Right cardiac atrium (tissue), 5 donors: ENCODE measurements at regions not wholly inside any gene's neighbourhood (a gene's known extent, or its start where the extent isn't known, plus 50 kb on each side); places are given as distances from the start of the nearest gene placed in this dataset.

Experiments
- ATAC-seq, 2 donors: fragments of 200-7000 bp; cut with Tn5 transposase; one replicate each; pipeline versions ENCODE4 v1.8.0 to v1.9.1; 2020; ENCODE audit warnings: moderate library complexity in 2 of 2, mild to moderate bottlenecking in 1 of 2
- DNase-seq, 3 donors: peaks; one replicate each; pipeline ENCODE4 v3.0.0-alpha.2; 2020
- H3K27ac ChIP-seq: one replicate; pipeline ENCODE4 v1.5.1; 2013; ENCODE audit warnings: mild to moderate bottlenecking, low read length, control low read depth, moderate library complexity
- H3K27me3 ChIP-seq: one replicate; pipeline ENCODE4 v1.6.1; 2013; ENCODE audit not compliant: control insufficient read depth, insufficient read depth
- H3K4me1 ChIP-seq: one replicate; pipeline ENCODE4 v1.6.1; 2013; ENCODE audit warnings: low read length; ENCODE audit not compliant: control insufficient read depth, insufficient read depth
- H3K4me3 ChIP-seq: one replicate; pipeline ENCODE4 v1.5.1; 2013; ENCODE audit warnings: low read length, control low read depth
- H3K9me3 ChIP-seq: one replicate; pipeline ENCODE4 v1.6.1; 2013; ENCODE audit warnings: low read length; ENCODE audit not compliant: control insufficient read depth
- WGBS: extraction: QIAGEN DNeasy Blood & Tissue Kit; methylation state at CpG from one replicate; pipeline ENCODE4 v1.1.7; 2013; 5-methylcytosine and 5-hydroxymethylcytosine counted together
- intact Hi-C, 4 donors: fragments of 100-400 bp; cut with DNase I; formaldehyde crosslinking; loops; one replicate each; pipeline versions ENCODE4 v1.11.0 to v1.14.0; 2022 to 2023
- donor health status: healthy with polysubstance abuse.
- donor health status: DM: no; HTN: yes; CAD: no.
- donor health status: DM: no; HTN: no; CAD: no.
- donor health status: DM: no; HTN: yes; CAD: no; lungs with severe emphysema.
- donor health status: DM: yes; HTN: yes; CAD: no.

GRCh38 chrX:39839371-39839770 lies 258.4 kb downstream of the BCOR start:
- Histone ChIP-seq H3K4me3 (no peak overlapping the region), H3K9me3 (no peaks in the 10 kb centered on the region), H3K4me1 (no peaks in the 10 kb centered on the region), H3K27ac (no peak overlapping the region), H3K27me3 (no peaks in the 10 kb centered on the region)
- DNase-seq (no peak), ATAC-seq (no peak)
- intact Hi-C loops: no loop called here
- WGBS: 80% methylated on average over 6 of the region's 6 CpGs

- Histone ChIP-seq H3K4me3 (no peak overlapping the region), H3K27ac (no peak overlapping the region), H3K9me3 (no peaks in the 10 kb centered on the region), H3K4me1 (no peaks in the 10 kb centered on the region), H3K27me3 (no peaks in the 10 kb centered on the region)
- 97% methylated on average over 14 of the region's 14 CpGs for WGBS
- ATAC-seq (no peak), DNase-seq (no peak)
- intact Hi-C loops: no loop called here
Measured at GRCh38 chrX:39840133-39840532, 257.6 kb downstream of the BCOR start.

- DNase-seq: no peak
- 73% methylated on average over 20 of the region's 20 CpGs for WGBS
- Histone ChIP-seq H3K27me3 (no peaks in the 10 kb centered on the region), H3K4me3 (no peak overlapping the region), H3K9me3 (no peaks in the 10 kb centered on the region), H3K4me1 (no peaks in the 10 kb centered on the region), H3K27ac (no peak overlapping the region)
- no peak for ATAC-seq
- intact Hi-C loops: no loop called here
Measured at GRCh38 chrX:39840581-39841093, 257.1 kb downstream of the BCOR start.

- Histone ChIP-seq H3K4me3 (no peak overlapping the region), H3K27ac (no peak overlapping the region), H3K9me3 (no peaks in the 10 kb centered on the region), H3K27me3 (no peaks in the 10 kb centered on the region), H3K4me1 (no peaks in the 10 kb centered on the region)
- intact Hi-C loops: no loop called here
- ATAC-seq: no peak
- DNase-seq: no peak
- 84% methylated on average over 6 of the region's 6 CpGs for WGBS
Measured at GRCh38 chrX:39841604-39842003, 256.2 kb downstream of the BCOR start.

- Histone ChIP-seq H3K4me1 (no peaks in the 10 kb centered on the region), H3K9me3 (no peaks in the 10 kb centered on the region), H3K27ac (no peak overlapping the region), H3K27me3 (no peaks in the 10 kb centered on the region), H3K4me3 (no peak overlapping the region)
- no peak for DNase-seq
- WGBS: 97% methylated on average over 10 of the region's 10 CpGs
- ATAC-seq: no peak
- intact Hi-C loops: no loop called here
Measured at GRCh38 chrX:39842281-39842973, 255.3 kb downstream of the BCOR start.

- Histone ChIP-seq H3K27me3 (no peaks in the 10 kb centered on the region), H3K4me3 (no peak overlapping the region), H3K9me3 (no peaks in the 10 kb centered on the region), H3K27ac (no peak overlapping the region), H3K4me1 (no peaks in the 10 kb centered on the region)
- DNase-seq: no peak
- 63% methylated on average over 4 of the region's 4 CpGs for WGBS
- intact Hi-C loops: no loop called here
- ATAC-seq: no peak
Measured at GRCh38 chrX:39843318-39843717, 254.4 kb downstream of the BCOR start.

GRCh38 chrX:39845233-39845632 lies 252.5 kb downstream of the BCOR start:
- no peak overlapping the region for H3K4me3 ChIP-seq
- H3K27me3 ChIP-seq: no peaks in the 10 kb centered on the region
- WGBS: 88% methylated on average over 9 of the region's 9 CpGs
- no peaks in the 10 kb centered on the region for H3K9me3 ChIP-seq
- ATAC-seq (no peak), DNase-seq (no peak)
- intact Hi-C loops: no loop called here
- no peaks in the 10 kb centered on the region for H3K4me1 ChIP-seq
- H3K27ac ChIP-seq: no peak overlapping the region

- Histone ChIP-seq H3K4me1 (no peaks in the 10 kb centered on the region), H3K27ac (no peak overlapping the region), H3K27me3 (no peaks in the 10 kb centered on the region), H3K9me3 (no peaks in the 10 kb centered on the region), H3K4me3 (no peak overlapping the region)
- WGBS: 95% methylated on average over 4 of the region's 4 CpGs
- ATAC-seq (no peak), DNase-seq (no peak)
- intact Hi-C loops: no loop called here
Measured at GRCh38 chrX:39846460-39846859, 251.3 kb downstream of the BCOR start.

- peak; percentile 90 to 92 for ATAC-seq
- no peak for DNase-seq
- H3K9me3 ChIP-seq: no peaks in the 10 kb centered on the region
- no peak overlapping the region for H3K27ac ChIP-seq
- 18% methylated on average over 5 of the region's 5 CpGs for WGBS
- intact Hi-C loops: no loop called here
- H3K4me3 ChIP-seq: no peak overlapping the region
- H3K27me3 ChIP-seq: no peaks in the 10 kb centered on the region
- H3K4me1 ChIP-seq: no peaks in the 10 kb centered on the region
Measured at GRCh38 chrX:39848243-39848642, 249.5 kb downstream of the BCOR start.

- Histone ChIP-seq H3K27me3 (no peaks in the 10 kb centered on the region), H3K9me3 (no peaks in the 10 kb centered on the region), H3K27ac (no peak overlapping the region), H3K4me3 (no peak overlapping the region), H3K4me1 (no peaks in the 10 kb centered on the region)
- ATAC-seq (no peak), DNase-seq (no peak)
- intact Hi-C loops: no loop called here
- 75% methylated on average over 7 of the region's 7 CpGs for WGBS
Measured at GRCh38 chrX:39848900-39849299, 248.9 kb downstream of the BCOR start.

- Histone ChIP-seq H3K9me3 (no peaks in the 10 kb centered on the region), H3K27ac (no peak overlapping the region), H3K4me1 (no peaks in the 10 kb centered on the region), H3K27me3 (no peaks in the 10 kb centered on the region), H3K4me3 (no peak overlapping the region)
- DNase-seq: no peak
- intact Hi-C loops: no loop called here
- ATAC-seq: no peak
- WGBS: 77% methylated on average over 4 of the region's 4 CpGs
Measured at GRCh38 chrX:39850209-39850608, 247.5 kb downstream of the BCOR start.

GRCh38 chrX:39850630-39851152 lies 247.1 kb downstream of the BCOR start:
- intact Hi-C loops: no loop called here
- ATAC-seq (no peak), DNase-seq (no peak)
- H3K4me1 ChIP-seq: no peaks in the 10 kb centered on the region
- 60% methylated on average over 3 of the region's 3 CpGs for WGBS
- no peak overlapping the region for H3K27ac ChIP-seq
- H3K9me3 ChIP-seq: no peaks in the 10 kb centered on the region
- no peak overlapping the region for H3K4me3 ChIP-seq
- H3K27me3 ChIP-seq: no peaks in the 10 kb centered on the region
